PC-9 (cell line): ENCODE measurements at regions not wholly inside any gene's neighbourhood (a gene's known extent, or its start where the extent isn't known, plus 50 kb on each side); places are given as distances from the start of the nearest gene placed in this dataset.

ENCODE experiments used
- BruUV-seq: library from RNA; stranded (reverse); fragments of 400-500 nt; replicated peaks from 2 replicates; lab custom pipeline; 2021; lab: Mats Ljungman, UMichigan
- CTCF ChIA-PET: fragments of 300-600 bp; sonication (Branson Sonifier 250); formaldehyde crosslinking; loops from one replicate; lab custom pipeline; 2022; ENCODE audit warnings: antibody characterized with exemption; lab: Charles Lee
- POLR2A ChIA-PET: fragments of 300-600 bp; sonication (Branson Sonifier 250); formaldehyde crosslinking; loops from one replicate; lab custom pipeline; 2022; ENCODE audit warnings: antibody characterized with exemption; ENCODE audit not compliant: unreplicated experiment; lab: Charles Lee
- DNase-seq, 2 experiments: peaks; one replicate each; pipeline versions ENCODE4 v3.0.0 to v3.0.0-alpha.2; 2015 to 2022; ENCODE audit warnings: mixed read lengths in 1 of 2
- H2AFZ ChIP-seq: fragments of 200-600 bp; sonication (generic); 2 replicates; pipeline ENCODE4 v1.8.1; 2017; ENCODE audit warnings: antibody characterized with exemption
- H3F3A ChIP-seq: fragments of 200-600 bp; sonication (generic); 2 replicates; pipeline ENCODE4 v1.8.1; 2017; ENCODE audit warnings: antibody characterized with exemption, mild to moderate bottlenecking, low read depth; ENCODE audit not compliant: insufficient read depth
- H3K27ac ChIP-seq: fragments of 200-600 bp; sonication (generic); 2 replicates; pipeline ENCODE4 v1.6.1; 2016; ENCODE audit warnings: mixed run types
- H3K27me3 ChIP-seq: fragments of 200-600 bp; sonication (generic); 2 replicates; pipeline ENCODE4 v1.6.1; 2016; ENCODE audit warnings: low read depth, mixed run types; ENCODE audit not compliant: insufficient read depth
- H3K36me3 ChIP-seq: fragments of 200-600 bp; sonication (generic); 2 replicates; pipeline ENCODE4 v1.6.1; 2016; ENCODE audit warnings: low read depth, mixed run types
- H3K4me1 ChIP-seq: fragments of 200-600 bp; sonication (generic); replicated peaks from 2 replicates; pipeline ENCODE4 v1.6.1; 2016; ENCODE audit warnings: mixed run types; ENCODE audit not compliant: insufficient read depth
- H3K4me2 ChIP-seq: fragments of 200-600 bp; sonication (generic); 2 replicates; pipeline ENCODE4 v1.6.1; 2017; ENCODE audit warnings: mixed run types
- H3K4me3 ChIP-seq: fragments of 200-600 bp; sonication (generic); 2 replicates; pipeline ENCODE4 v1.6.1; 2016; ENCODE audit warnings: mixed run types
- H3K79me2 ChIP-seq: fragments of 200-600 bp; sonication (generic); 2 replicates; pipeline ENCODE4 v1.6.1; 2017; ENCODE audit warnings: low read depth, mixed run types
- H3K9me2 ChIP-seq: fragments of 200-600 bp; sonication (generic); 2 replicates; pipeline ENCODE4 v1.8.1; 2017; ENCODE audit warnings: mild to moderate bottlenecking; ENCODE audit not compliant: insufficient read depth
- H3K9me3 ChIP-seq: fragments of 200-600 bp; sonication (generic); 2 replicates; pipeline ENCODE4 v1.8.1; 2016; ENCODE audit warnings: low read depth; ENCODE audit not compliant: insufficient read depth
- H4K20me1 ChIP-seq: fragments of 200-600 bp; sonication (generic); 2 replicates; pipeline ENCODE4 v1.8.1; 2017; ENCODE audit not compliant: insufficient read depth
- CTCF ChIP-seq: fragments of 200-600 bp; sonication (generic); conservative IDR thresholded peaks from 2 replicates; pipeline ENCODE4 v1.6.1; 2017; ENCODE audit warnings: mixed run types, antibody characterized with exemption, mild to moderate bottlenecking, moderate library complexity
- EZH2 ChIP-seq: fragments of 200-600 bp; sonication (generic); IDR thresholded peaks from 2 replicates; pipeline ENCODE4 v1.8.0; 2017; ENCODE audit warnings: antibody characterized with exemption, low read depth
- intact Hi-C: fragments of 100-400 bp; cut with micrococcal nuclease; formaldehyde crosslinking; loops from one replicate; pipeline ENCODE4 v1.10.0; 2022; ENCODE audit not compliant: unreplicated experiment

DNA sequence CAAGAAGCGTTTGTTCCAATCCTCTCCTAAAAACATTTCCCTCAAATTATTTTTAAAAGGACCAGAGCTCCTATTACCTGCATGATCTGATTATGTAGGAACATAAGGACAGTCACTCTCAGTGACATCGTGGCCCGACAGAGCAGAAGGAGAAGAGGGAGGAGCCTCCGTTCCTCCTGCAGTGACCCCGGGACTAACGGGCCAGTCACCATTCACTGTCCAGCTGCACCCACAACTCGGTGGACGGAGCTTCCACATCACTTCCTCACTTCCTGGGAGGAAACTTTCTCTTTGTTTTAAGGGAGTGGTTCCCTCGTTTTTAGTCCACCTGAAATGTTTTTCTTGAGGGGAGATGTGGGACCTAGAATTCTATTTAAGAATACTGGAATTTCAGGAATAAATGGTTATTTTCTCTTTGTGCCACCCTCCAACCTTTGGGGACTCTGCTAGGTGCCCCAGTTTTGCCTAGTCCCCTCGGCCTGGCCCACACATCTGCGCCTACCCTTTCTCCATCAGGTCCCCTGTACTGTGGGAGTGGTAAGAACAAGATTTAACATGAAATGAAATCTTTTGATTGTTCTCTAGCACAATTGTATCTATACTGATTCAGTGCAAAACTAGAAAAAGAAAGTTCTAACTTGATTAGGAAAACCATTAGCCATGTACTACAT lies 173.5 kb upstream of the RNF32 start:
- POLR2A ChIA-PET, result no interaction called here
- no peak overlapping the region for H2AFZ ChIP-seq
- H3K79me2 ChIP-seq, result no peaks in the 10 kb centered on the region
- no peaks in the 10 kb centered on the region for H3K9me3 ChIP-seq
- H3K27ac ChIP-seq, result no peak overlapping the region
- H3K27me3 ChIP-seq, result peaks cover 100% of the 10 kb centered on the region
- CTCF ChIA-PET, result no interaction called here
- peaks cover 6% of the 10 kb centered on the region for H4K20me1 ChIP-seq
- no peak; the same call in 1 of the 2 replicates for TF ChIP-seq EZH2
- TF ChIP-seq CTCF, result no peak
- no TSS peak for BruUV-seq
- intact Hi-C loops, result no loop called here
- H3K4me3 ChIP-seq, result no peak overlapping the region
- H3K9me2 ChIP-seq, result no peaks in the 10 kb centered on the region
- no peaks in the 10 kb centered on the region for H3K4me1 ChIP-seq
- no peak for DNase-seq
- no peak overlapping the region for H3K4me2 ChIP-seq
- H3F3A ChIP-seq, result no peaks in the 10 kb centered on the region
- no peaks in the 10 kb centered on the region for H3K36me3 ChIP-seq

DNA sequence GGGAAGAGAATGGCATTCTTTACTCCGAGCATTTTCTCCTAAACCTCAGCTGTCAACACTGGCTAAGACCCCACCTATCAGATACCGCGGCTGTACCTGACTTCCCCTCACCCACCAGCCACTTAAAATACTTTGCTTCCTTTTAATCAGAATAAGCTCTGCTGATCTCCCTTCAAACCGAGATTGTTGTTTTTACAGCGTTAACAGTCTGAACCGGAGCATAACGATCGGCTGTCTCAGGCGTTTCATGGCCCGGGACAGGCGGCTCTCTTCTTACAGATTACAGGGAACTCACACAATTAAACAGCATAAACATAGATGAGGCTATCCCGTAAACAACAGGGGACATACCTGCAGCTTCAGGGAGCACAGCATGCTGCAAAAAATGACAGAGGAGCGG lies 174.3 kb upstream of the RNF32 start:
- H4K20me1 ChIP-seq, result peaks cover 6% of the 10 kb centered on the region
- intact Hi-C loops, result no loop called here
- H3K36me3 ChIP-seq, result no peaks in the 10 kb centered on the region
- H3K27me3 ChIP-seq, result peaks cover 100% of the 10 kb centered on the region
- no peak overlapping the region for H3K27ac ChIP-seq
- DNase-seq, result no peak
- H3K4me3 ChIP-seq, result no peak overlapping the region
- no peaks in the 10 kb centered on the region for H3K9me2 ChIP-seq
- no peak overlapping the region for H3K4me2 ChIP-seq
- no TSS peak for BruUV-seq
- TF ChIP-seq CTCF, result no peak
- H3F3A ChIP-seq, result no peaks in the 10 kb centered on the region
- CTCF ChIA-PET, result no interaction called here
- no peaks in the 10 kb centered on the region for H3K4me1 ChIP-seq
- no peaks in the 10 kb centered on the region for H3K79me2 ChIP-seq
- H3K9me3 ChIP-seq, result no peaks in the 10 kb centered on the region
- no peak overlapping the region for H2AFZ ChIP-seq
- POLR2A ChIA-PET, result no interaction called here

- no TSS peak for BruUV-seq
- no peaks in the 10 kb centered on the region for H3K36me3 ChIP-seq
- H3K27ac ChIP-seq, result no peak overlapping the region
- ChIA-PET POLR2A (no interaction called here), CTCF (no interaction called here)
- H3F3A ChIP-seq, result no peaks in the 10 kb centered on the region
- no peaks in the 10 kb centered on the region for H3K9me2 ChIP-seq
- H3K4me1 ChIP-seq, result no peaks in the 10 kb centered on the region
- no peak for DNase-seq
- no peak overlapping the region for H3K4me3 ChIP-seq
- H3K27me3 ChIP-seq, result peaks cover 100% of the 10 kb centered on the region
- H4K20me1 ChIP-seq, result peaks cover 6% of the 10 kb centered on the region
- H3K79me2 ChIP-seq, result no peaks in the 10 kb centered on the region
- no peak overlapping the region for H3K4me2 ChIP-seq
- no peaks in the 10 kb centered on the region for H3K9me3 ChIP-seq
- H2AFZ ChIP-seq, result no peak overlapping the region
- intact Hi-C loops, result no loop called here
- no peak for TF ChIP-seq EZH2
- no peak for TF ChIP-seq CTCF
Observed at GRCh38 chr7:156465186-156465585, 175.4 kb upstream of the RNF32 start.
